ENCODE measurements at regions not wholly inside any gene's neighbourhood (a gene's known extent, or its start where the extent isn't known, plus 50 kb on each side); places are given as distances from the start of the nearest gene placed in this dataset.

- 78 to 84% (median 83%) methylated on average over 7 of the region's 7 CpGs for WGBS, 3 donors
- no peaks in the 10 kb centered on the region for H3K9me3 ChIP-seq
- H3K4me3 ChIP-seq: no peak overlapping the region
- TF ChIP-seq CTCF (IDR thresholded peaks at IDR 0.05): no peak
- H3K27ac ChIP-seq: no peak overlapping the region
- no peak for ATAC-seq
- H3K36me3 ChIP-seq (ENCODE audit: insufficient read depth in 1 of 2, low read depth in 1 of 2): no peaks in the 10 kb centered on the region
- no peak for DNase-seq
- H3K4me1 ChIP-seq: no peaks in the 10 kb centered on the region
- intact Hi-C loops (cut with DNase I): no loop called here
- H3K27me3 ChIP-seq (ENCODE audit: insufficient read depth in 3 of 3, low read length in 2 of 3): peaks cover 0 to 2% (median 2%) of the 10 kb centered on the region in 3 donors
Measured at GRCh38 chr2:173792166-173792565, 173.0 kb downstream of the SP3 start.

- no peaks in the 10 kb centered on the region for H3K36me3 ChIP-seq (ENCODE audit: insufficient read depth in 1 of 2, low read depth in 1 of 2)
- no peak overlapping the region for H3K4me3 ChIP-seq
- intact Hi-C loops (cut with DNase I): no loop called here
- DNase-seq (no peak), ATAC-seq (no peak)
- H3K9me3 ChIP-seq: no peaks in the 10 kb centered on the region
- TF ChIP-seq CTCF (IDR thresholded peaks at IDR 0.05): no peak
- H3K4me1 ChIP-seq: no peaks in the 10 kb centered on the region
- H3K27me3 ChIP-seq (ENCODE audit: insufficient read depth in 3 of 3, low read length in 2 of 3): peaks cover 0 to 2% (median 2%) of the 10 kb centered on the region in 3 donors
- H3K27ac ChIP-seq: no peak overlapping the region
- WGBS, 3 donors: 62 to 75% (median 73%) methylated on average over 3 of the region's 3 CpGs
Measured at GRCh38 chr2:173792741-173793140, 172.4 kb downstream of the SP3 start.

- Histone ChIP-seq H3K27ac (no peak overlapping the region), H3K9me3 (no peaks in the 10 kb centered on the region), H3K36me3 (ENCODE audit: insufficient read depth in 1 of 2, low read depth in 1 of 2) (no peaks in the 10 kb centered on the region), H3K27me3 (ENCODE audit: insufficient read depth in 3 of 3, low read length in 2 of 3) (peaks cover 0 to 2% (median 2%) of the 10 kb centered on the region in 3 donors), H3K4me1 (no peaks in the 10 kb centered on the region), H3K4me3 (no peak overlapping the region)
- no peak for ATAC-seq
- intact Hi-C loops (cut with DNase I): no loop called here
- DNase-seq: no peak
- TF ChIP-seq CTCF (IDR thresholded peaks at IDR 0.05): no peak
- WGBS, 3 donors: 79 to 83% (median 82%) methylated on average over 12 of the region's 12 CpGs
Measured at GRCh38 chr2:173793709-173794565, 171.2 kb downstream of the SP3 start.

GRCh38 chr2:173797586-173798263, 167.4 kb downstream of the SP3 start:
- no peak for DNase-seq
- intact Hi-C loops (cut with DNase I): no loop called here
- H3K4me1 ChIP-seq: no peaks in the 10 kb centered on the region
- ATAC-seq: no peak
- H3K27me3 ChIP-seq (ENCODE audit: insufficient read depth in 3 of 3, low read length in 2 of 3): peaks cover 0 to 2% (median 0%) of the 10 kb centered on the region in 3 donors
- no peaks in the 10 kb centered on the region for H3K9me3 ChIP-seq
- no peak overlapping the region for H3K4me3 ChIP-seq
- no peak for TF ChIP-seq CTCF (IDR thresholded peaks at IDR 0.05)
- no peaks in the 10 kb centered on the region for H3K36me3 ChIP-seq (ENCODE audit: insufficient read depth in 1 of 2, low read depth in 1 of 2)
- H3K27ac ChIP-seq: no peak overlapping the region
- WGBS, 3 donors: 91 to 93% (median 92%) methylated on average over 4 of the region's 4 CpGs
